GM12874 (cell line): ENCODE measurements at regions not wholly inside any gene's neighbourhood (a gene's known extent, or its start where the extent isn't known, plus 50 kb on each side); places are given as distances from the start of the nearest gene placed in this dataset.

ENCODE experiments used
- TF ChIP-seq, protein P1 (sequence below): IDR thresholded peaks from 2 replicates; pipeline ENCODE4 v1.5.1; 2011; ENCODE audit warnings: low read depth, mild to moderate bottlenecking, control low read depth, low read length, moderate library complexity; ENCODE audit not compliant: insufficient read depth

DNA sequence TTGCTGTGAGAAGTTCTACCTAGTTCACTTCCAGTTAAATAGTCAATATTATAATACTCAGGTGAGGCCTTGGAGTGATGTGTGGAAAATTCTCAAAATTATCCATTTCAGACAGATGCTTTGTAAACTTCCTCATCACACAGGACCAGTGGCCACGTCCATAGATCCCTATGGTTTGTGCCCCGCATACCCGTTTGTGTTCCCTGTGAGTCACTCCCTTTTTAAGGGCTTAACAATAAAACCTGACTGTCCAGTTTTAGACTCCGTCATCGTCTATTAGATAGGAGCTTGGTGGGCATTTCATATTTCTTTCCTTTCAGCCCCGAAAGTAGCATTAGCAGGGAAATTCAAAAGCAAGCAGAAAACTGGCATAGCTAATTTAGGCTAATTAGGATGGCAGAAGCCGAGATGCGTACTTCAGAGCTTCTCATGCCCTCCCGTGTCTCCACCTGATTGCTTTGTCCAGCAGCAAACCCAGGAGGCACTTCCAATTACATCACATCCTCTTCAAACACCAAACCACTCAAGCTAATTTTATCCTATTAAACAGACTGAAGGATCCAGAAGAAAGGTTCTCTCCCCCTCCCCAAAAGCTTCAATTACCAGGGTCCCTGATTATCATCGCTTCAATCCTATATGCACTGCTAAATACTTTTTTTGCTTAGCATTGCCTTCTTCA is 186.6 kb upstream of the OTX2 start:
- TF ChIP-seq, protein P1, sequence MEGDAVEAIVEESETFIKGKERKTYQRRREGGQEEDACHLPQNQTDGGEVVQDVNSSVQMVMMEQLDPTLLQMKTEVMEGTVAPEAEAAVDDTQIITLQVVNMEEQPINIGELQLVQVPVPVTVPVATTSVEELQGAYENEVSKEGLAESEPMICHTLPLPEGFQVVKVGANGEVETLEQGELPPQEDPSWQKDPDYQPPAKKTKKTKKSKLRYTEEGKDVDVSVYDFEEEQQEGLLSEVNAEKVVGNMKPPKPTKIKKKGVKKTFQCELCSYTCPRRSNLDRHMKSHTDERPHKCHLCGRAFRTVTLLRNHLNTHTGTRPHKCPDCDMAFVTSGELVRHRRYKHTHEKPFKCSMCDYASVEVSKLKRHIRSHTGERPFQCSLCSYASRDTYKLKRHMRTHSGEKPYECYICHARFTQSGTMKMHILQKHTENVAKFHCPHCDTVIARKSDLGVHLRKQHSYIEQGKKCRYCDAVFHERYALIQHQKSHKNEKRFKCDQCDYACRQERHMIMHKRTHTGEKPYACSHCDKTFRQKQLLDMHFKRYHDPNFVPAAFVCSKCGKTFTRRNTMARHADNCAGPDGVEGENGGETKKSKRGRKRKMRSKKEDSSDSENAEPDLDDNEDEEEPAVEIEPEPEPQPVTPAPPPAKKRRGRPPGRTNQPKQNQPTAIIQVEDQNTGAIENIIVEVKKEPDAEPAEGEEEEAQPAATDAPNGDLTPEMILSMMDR: no peak

- TF ChIP-seq, protein P1: no peak
Measured at GRCh38 chr14:56995010-56995409, 184.7 kb upstream of the OTX2 start.

DNA sequence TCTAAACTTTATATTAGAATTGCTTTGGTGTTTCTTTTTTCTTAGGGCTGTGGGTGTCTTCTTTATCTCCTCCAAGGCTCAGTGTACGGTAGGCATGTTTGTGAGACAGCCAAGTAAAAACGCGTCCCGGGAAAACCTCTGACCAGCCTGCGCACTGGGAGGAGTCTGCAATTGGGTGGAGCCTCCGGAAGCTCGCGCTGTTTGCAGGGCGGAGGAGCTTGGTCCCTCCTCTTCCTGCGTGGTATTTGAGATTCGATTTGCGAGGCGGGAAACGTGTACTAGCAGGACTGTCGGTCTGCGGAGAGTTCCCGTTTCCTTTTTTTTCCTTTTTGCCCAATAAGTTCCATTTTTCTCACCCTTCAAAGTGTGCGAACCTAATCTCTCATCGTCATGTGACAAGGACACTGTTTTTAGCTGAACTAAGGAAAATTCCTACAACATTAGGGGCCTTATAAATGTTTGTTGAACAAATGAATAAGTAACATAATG is 182.1 kb upstream of the OTX2 start:
- TF ChIP-seq, protein P1: no peak

DNA sequence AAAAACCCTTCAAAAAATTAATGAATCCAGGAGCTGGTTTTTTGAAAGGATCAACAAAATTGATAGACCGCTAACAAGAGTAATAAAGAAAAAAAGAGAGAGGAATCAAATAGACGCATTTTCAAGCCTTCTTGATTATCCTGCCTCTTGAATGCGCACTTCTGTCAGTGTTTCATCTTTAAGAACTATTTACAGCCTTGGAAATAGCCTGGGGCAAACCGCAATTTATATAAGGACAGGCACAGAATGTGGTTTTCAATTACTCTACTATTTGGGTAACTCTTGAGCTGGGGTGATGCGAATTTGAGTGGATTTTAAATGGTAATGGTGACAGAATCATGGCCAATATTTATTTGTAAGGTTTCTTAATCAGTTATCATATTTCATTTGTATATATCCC is 179.1 kb upstream of the OTX2 start:
- TF ChIP-seq, protein P1: no peak

DNA sequence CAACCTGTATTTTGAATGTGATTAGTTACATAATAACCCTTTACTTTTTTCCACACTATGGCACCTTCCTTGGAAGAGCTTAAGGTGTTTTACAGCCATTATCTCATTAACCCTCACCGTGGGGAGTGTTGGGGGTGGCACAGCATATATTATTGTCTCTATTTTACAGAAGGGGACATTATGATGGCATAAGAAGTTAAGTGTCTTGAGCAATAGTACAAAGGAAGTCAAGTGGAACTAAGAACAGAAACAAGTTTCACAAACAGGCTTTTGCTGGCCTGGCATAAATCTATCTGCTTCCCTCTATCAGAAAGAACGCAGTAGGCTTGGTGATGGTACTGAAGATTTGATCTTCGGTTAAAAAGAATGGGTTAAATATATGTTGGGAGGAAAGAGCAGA is 169.7 kb upstream of the OTX2 start:
- TF ChIP-seq, protein P1: no peak

- TF ChIP-seq, protein P1: no peak
Measured at GRCh38 chr14:56976211-56976610, 165.9 kb upstream of the OTX2 start.

DNA sequence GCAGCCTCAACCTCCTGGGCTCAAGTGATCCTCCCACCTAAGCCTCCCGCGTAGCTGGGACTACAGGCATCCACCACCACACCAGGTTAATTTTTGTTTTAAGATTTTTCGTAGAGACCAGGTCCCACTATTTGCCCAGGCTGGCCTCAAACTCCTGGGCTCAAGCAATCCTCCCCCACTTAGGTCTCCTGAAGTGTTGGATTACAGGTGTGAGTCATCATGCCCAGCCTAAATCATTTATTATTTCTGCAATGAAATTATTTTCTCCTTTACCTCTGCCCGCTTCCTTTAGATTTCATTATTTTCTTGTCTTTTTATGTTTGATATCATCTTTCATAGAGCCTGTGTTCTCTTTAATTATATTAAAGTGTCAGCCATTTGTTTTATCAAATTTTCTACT is 165.2 kb upstream of the OTX2 start:
- TF ChIP-seq, protein P1: no peak
